ENCODE measurements at regions not wholly inside any gene's neighbourhood (a gene's known extent, or its start where the extent isn't known, plus 50 kb on each side); places are given as distances from the start of the nearest gene placed in this dataset.
"Not testable (repeated sequence)": the region's sequence is repeated elsewhere in the genome, so short reads cannot be mapped to it uniquely, and the experiment has no call there.

GRCh38 chr3:71926616-71927015 lies 141.7 kb upstream of the PROK2 start:
- TF ChIP-seq CTCF (conservative IDR thresholded peaks at IDR 0.05; ENCODE audit: low read depth, low read length) (no peak), EZH2 (IDR thresholded peaks at IDR 0.05; ENCODE audit: borderline replicate concordance, low read depth, low read length, poor library complexity, severe bottlenecking) (no peak)
- Histone ChIP-seq H3K4me3 (ENCODE audit: low read depth, low read length, poor library complexity, severe bottlenecking) (no peak overlapping the region), H3K36me3 (ENCODE audit: insufficient read depth, low read length, poor library complexity, severe bottlenecking) (no peaks in the 10 kb centered on the region), H3K4me1 (ENCODE audit: insufficient read depth, low read length, poor library complexity, severe bottlenecking) (no peaks in the 10 kb centered on the region), H3K27ac (ENCODE audit: low read depth, low read length, poor library complexity, severe bottlenecking) (no peak overlapping the region), H3K9me3 (ENCODE audit: low read depth, low read length, poor library complexity, severe bottlenecking) (no peaks in the 10 kb centered on the region), H3K27me3 (replicated peaks; ENCODE audit: insufficient read depth, low read depth, low read length, poor library complexity) (no peaks in the 10 kb centered on the region)
- intact Hi-C loops (cut with micrococcal nuclease; ENCODE audit: unreplicated experiment), result no loop called here
- no TSS peak for BruUV-seq (replicated peaks)
- no peak for DNase-seq (ENCODE audit: low spot score)
- ChIA-PET POLR2A (ENCODE audit: low non-redundant PET) (no interaction called here), CTCF (no interaction called here)

GRCh38 chr3:71926262-71926600 lies 141.3 kb upstream of the PROK2 start:
- intact Hi-C loops (cut with micrococcal nuclease; ENCODE audit: unreplicated experiment), result no loop called here

GRCh38 chr3:71925511-71926261 lies 140.7 kb upstream of the PROK2 start:
- H3K4me1 ChIP-seq (ENCODE audit: insufficient read depth, low read length, poor library complexity, severe bottlenecking); H3K27me3 ChIP-seq (replicated peaks; ENCODE audit: insufficient read depth, low read depth, low read length, poor library complexity); H3K9me3 ChIP-seq (ENCODE audit: low read depth, low read length, poor library complexity, severe bottlenecking); H3K36me3 ChIP-seq (ENCODE audit: insufficient read depth, low read length, poor library complexity, severe bottlenecking); DNase-seq (ENCODE audit: low spot score); H3K4me3 ChIP-seq (ENCODE audit: low read depth, low read length, poor library complexity, severe bottlenecking); CTCF ChIA-PET; BruUV-seq (replicated peaks); POLR2A ChIA-PET (ENCODE audit: low non-redundant PET); H3K27ac ChIP-seq (ENCODE audit: low read depth, low read length, poor library complexity, severe bottlenecking); intact Hi-C loops (cut with micrococcal nuclease; ENCODE audit: unreplicated experiment): not testable (repeated sequence)

More at GRCh38 chr3:71926262-71926600, 141.3 kb upstream of the PROK2 start:
- Histone ChIP-seq H3K4me3 (ENCODE audit: low read depth, low read length, poor library complexity, severe bottlenecking) (no peak overlapping the region), H3K36me3 (ENCODE audit: insufficient read depth, low read length, poor library complexity, severe bottlenecking) (no peaks in the 10 kb centered on the region), H3K27ac (ENCODE audit: low read depth, low read length, poor library complexity, severe bottlenecking) (no peak overlapping the region), H3K4me1 (ENCODE audit: insufficient read depth, low read length, poor library complexity, severe bottlenecking) (no peaks in the 10 kb centered on the region), H3K27me3 (replicated peaks; ENCODE audit: insufficient read depth, low read depth, low read length, poor library complexity) (no peaks in the 10 kb centered on the region), H3K9me3 (ENCODE audit: low read depth, low read length, poor library complexity, severe bottlenecking) (no peaks in the 10 kb centered on the region)
- no peak for DNase-seq (ENCODE audit: low spot score)
- TF ChIP-seq EZH2 (IDR thresholded peaks at IDR 0.05; ENCODE audit: borderline replicate concordance, low read depth, low read length, poor library complexity, severe bottlenecking) (no peak), CTCF (conservative IDR thresholded peaks at IDR 0.05; ENCODE audit: low read depth, low read length) (no peak)
- BruUV-seq (replicated peaks), result no TSS peak
- CTCF ChIA-PET, result no interaction called here
- POLR2A ChIA-PET (ENCODE audit: low non-redundant PET), result no interaction called here

GRCh38 chr3:71924721-71925120 lies 139.8 kb upstream of the PROK2 start:
- no peaks in the 10 kb centered on the region for H3K27me3 ChIP-seq (replicated peaks; ENCODE audit: insufficient read depth, low read depth, low read length, poor library complexity)
- intact Hi-C loops (cut with micrococcal nuclease; ENCODE audit: unreplicated experiment), result no loop called here
- POLR2A ChIA-PET (ENCODE audit: low non-redundant PET), result no interaction called here
- H3K36me3 ChIP-seq (ENCODE audit: insufficient read depth, low read length, poor library complexity, severe bottlenecking), result no peaks in the 10 kb centered on the region
- no peaks in the 10 kb centered on the region for H3K4me1 ChIP-seq (ENCODE audit: insufficient read depth, low read length, poor library complexity, severe bottlenecking)
- no peak overlapping the region for H3K27ac ChIP-seq (ENCODE audit: low read depth, low read length, poor library complexity, severe bottlenecking)
- BruUV-seq (replicated peaks), result no TSS peak
- no peaks in the 10 kb centered on the region for H3K9me3 ChIP-seq (ENCODE audit: low read depth, low read length, poor library complexity, severe bottlenecking)
- DNase-seq (ENCODE audit: low spot score), result no peak
- TF ChIP-seq CTCF (conservative IDR thresholded peaks at IDR 0.05; ENCODE audit: low read depth, low read length) (no peak), EZH2 (IDR thresholded peaks at IDR 0.05; ENCODE audit: borderline replicate concordance, low read depth, low read length, poor library complexity, severe bottlenecking) (no peak)
- no peak overlapping the region for H3K4me3 ChIP-seq (ENCODE audit: low read depth, low read length, poor library complexity, severe bottlenecking)
- CTCF ChIA-PET, result no interaction called here
